ENCODE measurements at regions not wholly inside any gene's neighbourhood (a gene's known extent, or its start where the extent isn't known, plus 50 kb on each side); places are given as distances from the start of the nearest gene placed in this dataset.

- H3K36me3 ChIP-seq (ENCODE audit: low read depth, missing control alignments) = no peaks in the 10 kb centered on the region
- no peaks in the 10 kb centered on the region for H3K9me3 ChIP-seq
- intact Hi-C loops (cut with DNase I; ENCODE audit: low total_unique reads) = no loop called here
- H3K4me1 ChIP-seq = no peaks in the 10 kb centered on the region
- no peak for DNase-seq
- H3K27me3 ChIP-seq = no peaks in the 10 kb centered on the region
- no peak overlapping the region for H3K27ac ChIP-seq
- TF ChIP-seq CTCF (IDR thresholded peaks at IDR 0.05) = no peak
- TF ChIP-seq POLR2A (IDR thresholded peaks at IDR 0.05) = no peak
- no peak overlapping the region for H3K4me3 ChIP-seq
- 81 to 85% methylated on average over 5 of the region's 5 CpGs for WGBS, 2 donors
Observed at GRCh38 chr7:94095316-94096009, 91.3 kb upstream of the BET1 start.

DNA sequence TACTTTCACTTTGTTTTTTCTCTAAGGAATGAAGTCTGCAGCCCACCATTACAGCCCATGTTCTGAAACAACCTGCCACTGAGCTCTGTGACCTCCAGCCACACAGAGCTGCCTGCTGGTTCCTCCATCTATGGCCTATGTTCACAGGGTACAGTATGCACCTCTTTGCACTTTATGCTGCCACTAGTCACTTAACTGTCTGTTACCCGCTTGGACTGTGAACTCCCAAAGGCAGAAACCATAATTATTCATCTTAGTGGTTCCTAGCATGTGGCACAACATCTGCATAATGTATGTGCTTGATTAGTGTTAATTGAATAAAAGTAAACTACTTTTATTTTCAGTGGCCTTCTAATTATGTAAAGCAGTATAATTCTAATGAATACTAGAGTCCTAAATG lies 95.5 kb upstream of the BET1 start:
- H3K4me1 ChIP-seq = no peaks in the 10 kb centered on the region
- DNase-seq = no peak
- intact Hi-C loops (cut with DNase I; ENCODE audit: low total_unique reads) = no loop called here
- WGBS, 2 donors = 85 to 92% methylated on average over 1 of the region's 1 CpG
- TF ChIP-seq CTCF (IDR thresholded peaks at IDR 0.05) = no peak
- TF ChIP-seq POLR2A (IDR thresholded peaks at IDR 0.05) = no peak
- no peaks in the 10 kb centered on the region for H3K36me3 ChIP-seq (ENCODE audit: low read depth, missing control alignments)
- H3K27ac ChIP-seq = no peak overlapping the region
- no peaks in the 10 kb centered on the region for H3K27me3 ChIP-seq
- H3K4me3 ChIP-seq = no peak overlapping the region
- no peaks in the 10 kb centered on the region for H3K9me3 ChIP-seq

DNA sequence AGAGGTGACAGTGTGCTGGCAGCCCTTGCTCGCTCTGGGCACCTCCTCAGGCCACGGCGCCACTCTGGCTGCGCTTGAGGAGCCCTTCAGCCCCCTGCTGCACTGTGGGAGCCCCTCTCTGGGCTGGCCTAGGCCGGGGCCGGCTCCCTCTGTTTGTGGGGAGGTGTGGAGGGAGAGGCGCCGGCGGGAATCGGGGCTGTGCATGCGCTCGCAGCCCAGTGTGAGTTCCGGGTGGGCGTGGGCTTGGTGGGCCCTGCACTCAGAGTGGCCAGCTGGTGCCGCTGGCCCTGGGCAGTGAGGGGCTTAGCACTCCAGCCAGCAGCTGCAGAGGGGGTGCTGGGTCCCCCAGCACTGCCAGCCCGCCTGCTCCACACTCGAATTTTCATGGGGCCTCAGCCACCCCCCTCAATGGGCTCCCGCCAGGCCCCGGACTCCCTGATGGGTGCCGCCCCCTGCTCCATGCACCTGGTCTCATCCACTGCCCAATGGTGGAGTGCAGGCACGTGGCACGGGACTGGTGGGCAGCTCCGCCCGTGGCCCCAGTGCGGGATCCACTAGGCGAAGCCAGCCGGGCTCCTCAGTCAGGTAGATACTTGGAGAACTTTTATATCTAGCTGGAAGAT lies 96.7 kb upstream of the BET1 start:
- TF ChIP-seq POLR2A (IDR thresholded peaks at IDR 0.05) = no peak
- TF ChIP-seq CTCF (IDR thresholded peaks at IDR 0.05) = no peak
- WGBS, 2 donors = 94 to 98% methylated on average over 11 to 26 of the region's 27 CpGs

DNA sequence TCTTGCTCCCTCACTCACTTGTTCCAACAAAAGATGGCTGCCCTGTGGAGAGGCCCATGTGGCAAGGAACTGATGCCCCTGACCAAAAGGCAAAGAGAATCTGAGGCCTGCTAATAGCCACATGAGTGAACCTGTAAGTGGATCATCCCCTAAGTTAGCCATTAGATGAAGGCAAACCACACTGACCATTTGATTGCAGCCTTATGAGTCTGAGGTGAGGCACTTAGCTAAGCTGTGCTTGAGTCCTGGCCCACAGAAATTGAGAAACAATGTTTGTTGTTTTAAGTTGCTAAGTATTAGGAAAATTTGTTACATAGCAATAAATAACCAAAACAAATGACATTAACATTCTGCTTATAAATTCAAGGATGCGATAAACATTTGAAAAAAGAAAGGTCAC lies 100.1 kb upstream of the BET1 start:
- no peak for TF ChIP-seq POLR2A (IDR thresholded peaks at IDR 0.05)
- TF ChIP-seq CTCF (IDR thresholded peaks at IDR 0.05) = no peak
- H3K36me3 ChIP-seq (ENCODE audit: low read depth, missing control alignments) = no peaks in the 10 kb centered on the region
- 95 to 96% methylated on average over 1 of the region's 1 CpG for WGBS, 2 donors
- intact Hi-C loops (cut with DNase I; ENCODE audit: low total_unique reads) = no loop called here
- H3K9me3 ChIP-seq = no peaks in the 10 kb centered on the region
- no peaks in the 10 kb centered on the region for H3K4me1 ChIP-seq
- no peak for DNase-seq
- no peak overlapping the region for H3K4me3 ChIP-seq
- H3K27me3 ChIP-seq = no peaks in the 10 kb centered on the region
- H3K27ac ChIP-seq = no peak overlapping the region

More for the DNA sequence above, 96.7 kb upstream of the BET1 start:
- intact Hi-C loops (cut with DNase I; ENCODE audit: low total_unique reads) = no loop called here
- Histone ChIP-seq H3K9me3 (no peaks in the 10 kb centered on the region), H3K4me3 (no peak overlapping the region), H3K27ac (no peak overlapping the region), H3K27me3 (no peaks in the 10 kb centered on the region), H3K36me3 (ENCODE audit: low read depth, missing control alignments) (no peaks in the 10 kb centered on the region), H3K4me1 (no peaks in the 10 kb centered on the region)
- DNase-seq = no peak

DNA sequence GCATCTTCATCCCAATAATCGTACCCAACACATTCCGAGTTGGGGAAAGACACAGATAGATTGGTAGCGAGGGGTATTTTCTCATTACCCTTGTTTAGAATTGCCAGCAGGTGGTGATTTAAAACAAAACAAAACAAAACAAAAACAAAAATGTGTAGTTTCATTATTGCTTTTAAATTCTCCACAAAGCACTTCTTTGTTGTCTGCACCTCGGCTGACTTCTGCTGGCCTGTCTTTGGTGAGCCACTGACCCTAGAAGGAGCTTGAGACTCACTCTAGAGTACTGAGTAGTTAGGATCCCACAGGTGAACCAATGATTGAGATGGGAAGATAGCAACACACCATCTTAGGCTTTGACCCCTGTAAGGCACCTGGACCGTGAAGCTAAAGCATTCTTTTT lies 105.4 kb upstream of the BET1 start:
- WGBS, 2 donors = 68 to 88% methylated on average over 5 of the region's 5 CpGs
- no peaks in the 10 kb centered on the region for H3K36me3 ChIP-seq (ENCODE audit: low read depth, missing control alignments)
- H3K4me3 ChIP-seq = no peak overlapping the region
- H3K27me3 ChIP-seq = no peaks in the 10 kb centered on the region
- H3K9me3 ChIP-seq = no peaks in the 10 kb centered on the region
- no peak overlapping the region for H3K27ac ChIP-seq
- TF ChIP-seq CTCF (IDR thresholded peaks at IDR 0.05) (no peak), POLR2A (IDR thresholded peaks at IDR 0.05) (no peak)
- intact Hi-C loops (cut with DNase I; ENCODE audit: low total_unique reads) = no loop called here
- H3K4me1 ChIP-seq = no peaks in the 10 kb centered on the region
- DNase-seq = no peak

All from testis (tissue), 2 donors.